Osteocyte (in vitro differentiated cells): ENCODE measurements at regions not wholly inside any gene's neighbourhood (a gene's known extent, or its start where the extent isn't known, plus 50 kb on each side); places are given as distances from the start of the nearest gene placed in this dataset.

ENCODE experiments used
- DNase-seq: peaks from one replicate; pipeline ENCODE4 v3.0.0; 2021; ENCODE audit warnings: mixed read lengths; ENCODE audit not compliant: unreplicated experiment; ENCODE audit errors: extremely low spot score
- H3K27ac Mint-ChIP-seq: one replicate; pipeline ENCODE4 v1.8.0; 2021; ENCODE audit warnings: mild to moderate bottlenecking, mixed read lengths; ENCODE audit not compliant: unreplicated experiment
- H3K27me3 Mint-ChIP-seq: one replicate; pipeline ENCODE4 v1.8.0; 2021; ENCODE audit warnings: mixed read lengths; ENCODE audit not compliant: unreplicated experiment
- H3K36me3 Mint-ChIP-seq: one replicate; pipeline ENCODE4 v1.8.0; 2021; ENCODE audit warnings: mixed read lengths; ENCODE audit not compliant: unreplicated experiment
- H3K4me1 Mint-ChIP-seq: one replicate; pipeline ENCODE4 v1.8.0; 2021; ENCODE audit warnings: mixed read lengths; ENCODE audit not compliant: unreplicated experiment
- H3K4me3 Mint-ChIP-seq: one replicate; pipeline ENCODE4 v1.8.0; 2021; ENCODE audit warnings: mild to moderate bottlenecking, moderate library complexity, mixed read lengths; ENCODE audit not compliant: unreplicated experiment
- H3K9me3 Mint-ChIP-seq: one replicate; pipeline ENCODE4 v1.8.0; 2021; ENCODE audit warnings: mixed read lengths; ENCODE audit not compliant: unreplicated experiment
- TF ChIP-seq, protein P1 (sequence below): fragments of 200-600 bp; sonication (generic); IDR thresholded peaks from 2 replicates; pipeline ENCODE4 v1.5.0; 2021; ENCODE audit warnings: antibody characterized with exemption, mild to moderate bottlenecking, moderate library complexity

DNA sequence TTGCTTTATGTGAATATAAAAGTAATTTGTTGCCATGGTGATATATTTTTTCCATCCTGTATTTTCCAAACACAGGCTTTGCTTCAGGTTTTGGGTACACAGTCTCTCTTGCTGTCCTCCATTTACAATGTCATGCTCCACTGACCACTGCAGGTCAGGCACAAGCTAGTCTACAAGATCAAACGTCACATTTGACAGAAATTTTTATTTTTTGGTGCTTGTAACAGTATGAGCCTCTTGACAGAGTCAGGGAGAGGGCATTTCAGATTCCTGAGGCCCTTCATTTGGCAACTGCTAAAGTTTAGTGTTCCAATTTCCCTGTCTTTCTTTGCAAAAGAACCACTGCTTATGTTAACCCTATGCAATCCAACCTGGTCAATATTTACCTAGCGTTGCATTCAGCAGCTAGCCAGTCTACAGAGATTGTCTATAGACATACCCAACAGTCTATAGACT lies 175.0 kb downstream of the RFC3 start:
- Mint-ChIP-seq H3K9me3 (no peaks in the 10 kb centered on the region), H3K36me3 (no peaks in the 10 kb centered on the region), H3K27me3 (no peaks in the 10 kb centered on the region), H3K4me3 (no peak overlapping the region), H3K4me1 (peaks cover 13% of the 10 kb centered on the region), H3K27ac (no peak overlapping the region)
- TF ChIP-seq, protein P1, sequence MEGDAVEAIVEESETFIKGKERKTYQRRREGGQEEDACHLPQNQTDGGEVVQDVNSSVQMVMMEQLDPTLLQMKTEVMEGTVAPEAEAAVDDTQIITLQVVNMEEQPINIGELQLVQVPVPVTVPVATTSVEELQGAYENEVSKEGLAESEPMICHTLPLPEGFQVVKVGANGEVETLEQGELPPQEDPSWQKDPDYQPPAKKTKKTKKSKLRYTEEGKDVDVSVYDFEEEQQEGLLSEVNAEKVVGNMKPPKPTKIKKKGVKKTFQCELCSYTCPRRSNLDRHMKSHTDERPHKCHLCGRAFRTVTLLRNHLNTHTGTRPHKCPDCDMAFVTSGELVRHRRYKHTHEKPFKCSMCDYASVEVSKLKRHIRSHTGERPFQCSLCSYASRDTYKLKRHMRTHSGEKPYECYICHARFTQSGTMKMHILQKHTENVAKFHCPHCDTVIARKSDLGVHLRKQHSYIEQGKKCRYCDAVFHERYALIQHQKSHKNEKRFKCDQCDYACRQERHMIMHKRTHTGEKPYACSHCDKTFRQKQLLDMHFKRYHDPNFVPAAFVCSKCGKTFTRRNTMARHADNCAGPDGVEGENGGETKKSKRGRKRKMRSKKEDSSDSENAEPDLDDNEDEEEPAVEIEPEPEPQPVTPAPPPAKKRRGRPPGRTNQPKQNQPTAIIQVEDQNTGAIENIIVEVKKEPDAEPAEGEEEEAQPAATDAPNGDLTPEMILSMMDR: no peak
- no peak for DNase-seq

- no peak overlapping the region for H3K4me3 Mint-ChIP-seq
- H3K9me3 Mint-ChIP-seq: no peaks in the 10 kb centered on the region
- no peaks in the 10 kb centered on the region for H3K36me3 Mint-ChIP-seq
Measured at GRCh38 chr13:33994198-33994597, 176.2 kb downstream of the RFC3 start.

DNA sequence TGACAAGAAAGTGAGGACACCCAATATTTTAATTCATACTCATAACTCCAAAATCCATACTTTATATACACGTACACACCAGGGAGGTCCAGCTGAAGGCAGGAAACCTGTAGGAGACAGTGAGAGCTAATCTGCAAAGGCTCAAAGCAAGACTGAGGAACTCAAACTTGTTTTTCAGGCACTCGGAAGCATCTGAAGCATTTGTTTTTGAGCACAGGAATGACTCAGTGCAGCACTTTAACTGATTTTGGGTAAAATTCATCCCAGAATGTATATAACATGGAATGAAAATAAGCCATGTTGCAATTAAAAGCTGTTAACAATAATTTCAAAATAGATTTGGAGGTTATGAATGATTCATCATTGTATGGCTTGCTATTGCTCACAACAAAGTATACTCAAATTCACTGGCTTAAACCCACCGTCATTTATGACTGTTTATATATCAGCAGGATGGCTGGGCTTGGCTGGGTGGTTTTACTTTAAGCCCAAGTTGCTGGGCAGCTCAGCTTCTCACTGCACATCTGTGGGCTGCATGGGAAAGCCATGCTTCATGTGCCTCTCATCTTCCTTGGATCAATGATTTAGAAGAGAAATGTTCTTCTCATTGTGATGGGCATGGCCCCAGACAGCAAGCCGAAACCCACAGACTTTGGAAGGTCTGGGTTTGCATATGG lies 177.0 kb downstream of the RFC3 start:
- no peak for DNase-seq
- H3K4me3 Mint-ChIP-seq: no peak overlapping the region
- TF ChIP-seq, protein P1: no peak
- H3K9me3 Mint-ChIP-seq: no peaks in the 10 kb centered on the region
- no peak overlapping the region for H3K27ac Mint-ChIP-seq
- no peaks in the 10 kb centered on the region for H3K27me3 Mint-ChIP-seq
- peaks cover 14% of the 10 kb centered on the region for H3K4me1 Mint-ChIP-seq
- no peaks in the 10 kb centered on the region for H3K36me3 Mint-ChIP-seq

More at GRCh38 chr13:33994198-33994597, 176.2 kb downstream of the RFC3 start:
- no peak overlapping the region for H3K27ac Mint-ChIP-seq
- DNase-seq: no peak
- peaks cover 13% of the 10 kb centered on the region for H3K4me1 Mint-ChIP-seq
- H3K27me3 Mint-ChIP-seq: no peaks in the 10 kb centered on the region
- TF ChIP-seq, protein P1: no peak

GRCh38 chr13:33996636-33997035 lies 178.7 kb downstream of the RFC3 start:
- Mint-ChIP-seq H3K9me3 (no peaks in the 10 kb centered on the region), H3K4me1 (peaks cover 16% of the 10 kb centered on the region), H3K27me3 (no peaks in the 10 kb centered on the region), H3K27ac (no peak overlapping the region), H3K36me3 (no peaks in the 10 kb centered on the region), H3K4me3 (no peak overlapping the region)
- DNase-seq: no peak
- TF ChIP-seq, protein P1: no peak

GRCh38 chr13:33997574-33997973 lies 179.6 kb downstream of the RFC3 start:
- H3K36me3 Mint-ChIP-seq: no peaks in the 10 kb centered on the region
- no peaks in the 10 kb centered on the region for H3K9me3 Mint-ChIP-seq
- no peak for DNase-seq
- no peaks in the 10 kb centered on the region for H3K27me3 Mint-ChIP-seq
- H3K4me1 Mint-ChIP-seq: peaks cover 9% of the 10 kb centered on the region
- no peak overlapping the region for H3K27ac Mint-ChIP-seq
- H3K4me3 Mint-ChIP-seq: no peak overlapping the region
- TF ChIP-seq, protein P1: no peak
